ENCODE measurements at regions not wholly inside any gene's neighbourhood (a gene's known extent, or its start where the extent isn't known, plus 50 kb on each side); places are given as distances from the start of the nearest gene placed in this dataset.

GRCh38 chr6:135108692-135109091, 54.1 kb upstream of the HBS1L start:
- Histone ChIP-seq H3K4me3 (ENCODE audit: insufficient read length, low read depth) (no peak overlapping the region), H3K9ac (ENCODE audit: insufficient read length, low read depth) (no peak overlapping the region), H3K36me3 (ENCODE audit: insufficient read depth, insufficient read length, low read length) (no peaks in the 10 kb centered on the region), H3K27me3 (ENCODE audit: insufficient read depth, insufficient read length) (no peaks in the 10 kb centered on the region), H3K4me1 (ENCODE audit: insufficient read depth, insufficient read length) (no peaks in the 10 kb centered on the region), H3K9me3 (ENCODE audit: insufficient read depth, low read length) (no peaks in the 10 kb centered on the region)
- TF ChIP-seq SUZ12 (IDR thresholded peaks at IDR 0.05; ENCODE audit: extremely low read depth, insufficient read depth, insufficient read length) = no peak
- no peak for TF ChIP-seq ZNF274 (IDR thresholded peaks at IDR 0.05; ENCODE audit: low read depth, low read length)
- TF ChIP-seq YY1 (IDR thresholded peaks at IDR 0.05; ENCODE audit: insufficient read depth, insufficient read length) = no peak
- no peak for DNase-seq (ENCODE audit: low read depth, low spot score)

GRCh38 chr6:135106611-135107010, 52.0 kb upstream of the HBS1L start:
- TF ChIP-seq ZNF274 (IDR thresholded peaks at IDR 0.05; ENCODE audit: low read depth, low read length) (no peak), YY1 (IDR thresholded peaks at IDR 0.05; ENCODE audit: insufficient read depth, insufficient read length) (no peak), SUZ12 (IDR thresholded peaks at IDR 0.05; ENCODE audit: extremely low read depth, insufficient read depth, insufficient read length) (no peak)
- H3K36me3 ChIP-seq (ENCODE audit: insufficient read depth, insufficient read length, low read length) = no peaks in the 10 kb centered on the region
- H3K4me1 ChIP-seq (ENCODE audit: insufficient read depth, insufficient read length) = no peaks in the 10 kb centered on the region
- no peak for DNase-seq (ENCODE audit: low read depth, low spot score)
- no peaks in the 10 kb centered on the region for H3K9me3 ChIP-seq (ENCODE audit: insufficient read depth, low read length)
- no peak overlapping the region for H3K9ac ChIP-seq (ENCODE audit: insufficient read length, low read depth)
- no peaks in the 10 kb centered on the region for H3K27me3 ChIP-seq (ENCODE audit: insufficient read depth, insufficient read length)
- no peak overlapping the region for H3K4me3 ChIP-seq (ENCODE audit: insufficient read length, low read depth)

GRCh38 chr6:135105710-135106109, 51.1 kb upstream of the HBS1L start:
- no peak overlapping the region for H3K9ac ChIP-seq (ENCODE audit: insufficient read length, low read depth)
- TF ChIP-seq SUZ12 (IDR thresholded peaks at IDR 0.05; ENCODE audit: extremely low read depth, insufficient read depth, insufficient read length) = no peak
- no peak for TF ChIP-seq ZNF274 (IDR thresholded peaks at IDR 0.05; ENCODE audit: low read depth, low read length)
- TF ChIP-seq YY1 (IDR thresholded peaks at IDR 0.05; ENCODE audit: insufficient read depth, insufficient read length) = no peak
- no peaks in the 10 kb centered on the region for H3K27me3 ChIP-seq (ENCODE audit: insufficient read depth, insufficient read length)
- H3K4me1 ChIP-seq (ENCODE audit: insufficient read depth, insufficient read length) = no peaks in the 10 kb centered on the region
- H3K36me3 ChIP-seq (ENCODE audit: insufficient read depth, insufficient read length, low read length) = no peaks in the 10 kb centered on the region
- no peak overlapping the region for H3K4me3 ChIP-seq (ENCODE audit: insufficient read length, low read depth)
- DNase-seq (ENCODE audit: low read depth, low spot score) = no peak
- H3K9me3 ChIP-seq (ENCODE audit: insufficient read depth, low read length) = no peaks in the 10 kb centered on the region

GRCh38 chr6:135105299-135105698, 50.7 kb upstream of the HBS1L start:
- TF ChIP-seq YY1 (IDR thresholded peaks at IDR 0.05; ENCODE audit: insufficient read depth, insufficient read length) (no peak), ZNF274 (IDR thresholded peaks at IDR 0.05; ENCODE audit: low read depth, low read length) (no peak), SUZ12 (IDR thresholded peaks at IDR 0.05; ENCODE audit: extremely low read depth, insufficient read depth, insufficient read length) (no peak)
- no peak overlapping the region for H3K4me3 ChIP-seq (ENCODE audit: insufficient read length, low read depth)
- H3K9ac ChIP-seq (ENCODE audit: insufficient read length, low read depth) = no peak overlapping the region
- H3K9me3 ChIP-seq (ENCODE audit: insufficient read depth, low read length) = no peaks in the 10 kb centered on the region
- H3K36me3 ChIP-seq (ENCODE audit: insufficient read depth, insufficient read length, low read length) = no peaks in the 10 kb centered on the region
- no peak for DNase-seq (ENCODE audit: low read depth, low spot score)
- no peaks in the 10 kb centered on the region for H3K4me1 ChIP-seq (ENCODE audit: insufficient read depth, insufficient read length)
- no peaks in the 10 kb centered on the region for H3K27me3 ChIP-seq (ENCODE audit: insufficient read depth, insufficient read length)

All from NT2/D1 (cell line).